Neural progenitor cell (in vitro differentiated cells): ENCODE measurements at regions not wholly inside any gene's neighbourhood (a gene's known extent, or its start where the extent isn't known, plus 50 kb on each side); places are given as distances from the start of the nearest gene placed in this dataset.

Experiments used
- CTCF ChIP-seq: fragments of 200-600 bp; sonication (generic); IDR thresholded peaks from 2 replicates; pipeline ENCODE4 v1.5.1; 2017; ENCODE audit warnings: antibody characterized with exemption, mild to moderate bottlenecking
- EZH2phosphoT487 ChIP-seq: fragments of 200-600 bp; sonication (generic); IDR thresholded peaks from 2 replicates; pipeline ENCODE4 v1.6.1; 2017; ENCODE audit warnings: antibody characterized with exemption

GRCh38 chr2:114350186-114350725, 92.2 kb upstream of the DPP10 start:
- TF ChIP-seq CTCF (no peak), EZH2phosphoT487 (no peak)
